Fibroblast of the aortic adventitia (primary cell): ENCODE measurements at regions not wholly inside any gene's neighbourhood (a gene's known extent, or its start where the extent isn't known, plus 50 kb on each side); places are given as distances from the start of the nearest gene placed in this dataset.
A peak's percentile ranks its signal among the peaks of the same experiment; 100 is the strongest.

Source experiments
- DNase-seq: peaks from one replicate; pipeline ENCODE4 v3.0.0-alpha.2; 2010; ENCODE audit warnings: low read depth
- H3K4me3 ChIP-seq: 2 replicates; pipeline ENCODE4 v1.5.1; 2011; ENCODE audit warnings: low read depth, mild to moderate bottlenecking, control low read depth, low read length, moderate library complexity
- TF ChIP-seq, protein P1 (sequence below): IDR thresholded peaks from 2 replicates; pipeline ENCODE4 v1.5.1; 2011; ENCODE audit warnings: mild to moderate bottlenecking, low read length, control low read depth, inconsistent platforms; ENCODE audit not compliant: insufficient read depth

DNA sequence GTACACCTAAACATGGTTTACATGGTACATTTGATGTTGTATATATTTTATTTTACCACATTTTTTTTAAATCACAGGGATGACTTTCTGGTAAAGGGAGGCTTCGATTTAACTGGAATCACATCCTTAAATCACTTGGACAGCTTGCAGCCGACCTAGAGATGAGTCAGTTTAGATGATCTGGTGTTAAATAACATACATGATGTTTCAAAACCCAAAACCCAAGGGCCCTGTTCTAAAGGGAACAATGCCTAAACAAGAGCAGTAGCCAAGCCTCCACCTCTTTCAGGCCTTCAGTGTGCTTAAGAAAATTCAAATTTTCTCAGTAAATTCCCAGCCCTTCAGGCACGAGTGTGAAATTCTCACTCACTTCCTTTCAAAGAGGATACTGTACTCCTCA is 108.8 kb downstream of the WT1 start:
- H3K4me3 ChIP-seq = no peak overlapping the region
- peak; percentile 73 for DNase-seq
- TF ChIP-seq, protein P1, sequence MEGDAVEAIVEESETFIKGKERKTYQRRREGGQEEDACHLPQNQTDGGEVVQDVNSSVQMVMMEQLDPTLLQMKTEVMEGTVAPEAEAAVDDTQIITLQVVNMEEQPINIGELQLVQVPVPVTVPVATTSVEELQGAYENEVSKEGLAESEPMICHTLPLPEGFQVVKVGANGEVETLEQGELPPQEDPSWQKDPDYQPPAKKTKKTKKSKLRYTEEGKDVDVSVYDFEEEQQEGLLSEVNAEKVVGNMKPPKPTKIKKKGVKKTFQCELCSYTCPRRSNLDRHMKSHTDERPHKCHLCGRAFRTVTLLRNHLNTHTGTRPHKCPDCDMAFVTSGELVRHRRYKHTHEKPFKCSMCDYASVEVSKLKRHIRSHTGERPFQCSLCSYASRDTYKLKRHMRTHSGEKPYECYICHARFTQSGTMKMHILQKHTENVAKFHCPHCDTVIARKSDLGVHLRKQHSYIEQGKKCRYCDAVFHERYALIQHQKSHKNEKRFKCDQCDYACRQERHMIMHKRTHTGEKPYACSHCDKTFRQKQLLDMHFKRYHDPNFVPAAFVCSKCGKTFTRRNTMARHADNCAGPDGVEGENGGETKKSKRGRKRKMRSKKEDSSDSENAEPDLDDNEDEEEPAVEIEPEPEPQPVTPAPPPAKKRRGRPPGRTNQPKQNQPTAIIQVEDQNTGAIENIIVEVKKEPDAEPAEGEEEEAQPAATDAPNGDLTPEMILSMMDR = no peak

DNA sequence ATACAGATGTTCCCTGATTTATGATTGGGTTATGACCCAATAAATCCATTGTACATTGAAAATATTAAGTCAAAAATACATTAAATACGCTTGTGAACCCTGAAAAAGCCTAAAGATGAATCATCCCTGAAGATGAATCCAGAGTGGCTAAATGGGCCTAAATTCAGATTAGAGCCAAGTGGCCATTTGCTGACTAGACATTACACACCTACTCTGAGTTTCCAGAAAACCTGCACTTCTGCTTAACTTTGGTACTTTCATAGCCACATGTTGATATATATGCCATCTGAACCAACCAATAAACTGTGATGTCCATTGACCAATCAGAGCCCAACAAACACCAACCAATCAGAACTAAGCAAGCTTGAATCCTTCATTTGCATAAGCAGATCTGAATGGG is 106.9 kb downstream of the WT1 start:
- no peak overlapping the region for H3K4me3 ChIP-seq
- DNase-seq = no peak
- TF ChIP-seq, protein P1 = no peak

DNA sequence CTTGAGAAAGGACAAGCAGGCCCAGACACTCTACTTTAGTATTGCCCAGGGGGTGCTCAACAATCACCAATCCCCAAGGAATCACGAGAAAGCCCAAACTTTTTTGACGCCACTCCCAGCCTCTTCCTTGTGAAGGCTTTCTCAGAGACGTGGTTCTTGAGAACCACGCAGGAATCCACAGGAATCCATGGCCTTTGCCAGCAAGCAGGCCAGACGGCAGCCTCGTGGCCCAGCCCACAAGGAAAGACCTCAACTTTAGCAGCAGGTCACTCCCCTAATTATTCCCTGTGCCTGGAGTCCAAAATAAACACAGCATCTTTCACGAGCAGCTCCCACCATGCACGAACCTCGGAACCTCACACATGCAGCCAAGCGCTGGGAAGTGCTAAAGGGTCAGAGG is 104.2 kb downstream of the WT1 start:
- H3K4me3 ChIP-seq = no peak overlapping the region
- peak; percentile 67 for DNase-seq
- TF ChIP-seq, protein P1 = no peak

DNA sequence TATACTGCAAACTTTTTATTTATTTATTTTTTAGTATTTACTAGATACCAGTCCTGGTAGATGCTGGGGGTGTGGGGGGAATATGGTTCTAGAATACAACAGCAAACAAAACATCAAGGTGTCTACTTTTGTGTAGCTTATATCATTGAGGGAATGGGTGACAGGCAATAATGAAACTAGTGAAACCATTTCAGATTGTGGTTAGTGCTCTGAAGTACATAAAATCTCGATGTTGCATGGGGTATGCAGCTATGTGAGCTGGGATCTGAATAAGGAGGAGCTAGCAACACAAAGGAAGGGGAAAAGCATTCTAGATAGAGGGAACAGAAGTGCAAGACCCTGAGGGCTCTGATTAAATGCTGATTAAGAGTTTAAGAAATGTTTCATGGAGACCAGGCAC is 103.5 kb downstream of the WT1 start:
- H3K4me3 ChIP-seq = no peak overlapping the region
- TF ChIP-seq, protein P1 = no peak
- DNase-seq = no peak

DNA sequence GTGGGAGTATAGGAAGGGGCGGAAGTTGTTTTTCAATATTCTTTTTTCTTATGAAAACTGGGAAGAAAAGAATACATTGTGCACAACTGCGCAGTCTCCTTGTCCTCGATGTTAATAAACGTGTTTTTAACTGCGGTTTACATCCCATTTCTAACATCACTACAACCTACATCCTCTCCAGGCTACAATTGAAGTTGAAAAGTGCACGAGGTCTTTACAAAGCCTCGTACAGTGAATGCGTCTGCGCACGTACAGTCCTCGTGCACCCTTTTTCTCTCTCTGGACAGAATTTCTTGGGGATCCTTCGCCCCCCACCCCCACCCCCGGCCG is 102.4 kb downstream of the WT1 start:
- TF ChIP-seq, protein P1 = no peak
- DNase-seq = no peak
- peak overlapping the region; percentile 18 for H3K4me3 ChIP-seq

DNA sequence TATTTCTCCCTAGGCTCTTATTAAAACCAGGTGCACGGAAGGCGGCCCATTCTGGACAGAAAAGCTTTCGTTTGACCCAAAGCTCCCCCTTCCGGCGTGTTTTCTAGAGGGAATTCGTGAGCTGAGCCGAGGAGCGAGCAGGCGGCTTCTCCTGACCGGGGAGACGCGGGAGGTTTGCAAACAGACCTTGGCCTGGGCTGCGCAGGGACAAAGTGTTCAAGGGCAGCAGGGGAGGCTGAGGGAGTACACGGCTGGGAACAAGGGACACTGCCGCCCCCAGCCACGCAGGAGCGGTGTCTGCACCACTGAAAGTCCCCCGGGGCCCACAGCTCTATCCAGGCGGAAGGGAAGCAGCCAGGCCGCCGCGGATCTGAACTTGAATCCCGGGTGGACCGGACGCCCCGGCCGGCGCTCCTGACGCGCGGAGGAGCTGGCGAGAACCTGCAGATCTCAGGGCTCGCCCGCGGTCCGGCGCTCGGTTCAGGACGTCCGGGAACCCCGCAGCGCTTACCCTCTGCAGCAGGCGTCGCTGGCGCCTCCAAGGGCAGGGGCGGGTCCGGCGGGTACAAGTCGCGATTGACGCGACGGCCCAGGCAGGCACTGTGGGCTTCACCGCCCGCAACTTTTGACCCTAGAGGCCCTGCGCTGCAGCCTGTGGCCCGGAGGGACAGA is 101.9 kb downstream of the WT1 start:
- peak overlapping the region; percentile 46 for H3K4me3 ChIP-seq
- DNase-seq = peak; percentile 52
- TF ChIP-seq, protein P1 = peak; percentile 37

DNA sequence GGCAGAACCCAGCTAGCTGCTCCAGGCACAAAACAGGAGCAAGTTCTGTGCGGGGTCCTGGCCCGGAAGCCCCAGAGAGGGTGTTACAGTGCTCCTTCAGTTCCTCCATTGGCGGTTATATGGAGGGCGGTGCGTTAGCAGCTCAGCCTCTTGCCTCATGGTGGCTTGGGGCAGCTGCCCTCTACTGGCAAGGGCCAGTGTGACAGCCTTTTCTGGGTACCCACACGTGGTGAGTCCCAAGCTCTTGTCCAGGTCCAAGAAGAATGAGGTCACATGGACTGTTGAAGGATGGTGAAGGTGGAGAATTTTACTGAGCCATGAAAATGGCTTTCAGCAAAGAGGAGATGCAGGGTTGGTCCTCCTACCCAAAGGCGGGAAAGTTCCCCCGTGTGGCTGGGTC is 100.5 kb downstream of the WT1 start:
- H3K4me3 ChIP-seq = no peak overlapping the region
- DNase-seq = no peak
- TF ChIP-seq, protein P1 = peak; percentile 19
